Hematopoietic multipotent progenitor cell (in vitro differentiated cells): ENCODE measurements at regions not wholly inside any gene's neighbourhood (a gene's known extent, or its start where the extent isn't known, plus 50 kb on each side); places are given as distances from the start of the nearest gene placed in this dataset.
A peak's percentile ranks its signal among the peaks of the same experiment; 100 is the strongest.
"Not testable (repeated sequence)": the region's sequence is repeated elsewhere in the genome, so short reads cannot be mapped to it uniquely, and the experiment has no call there.

ENCODE experiments used
- DNase-seq, 3 donors: peaks; one replicate each; pipeline ENCODE4 v3.0.0-alpha.2; 2011 to 2015; ENCODE audit warnings: low read depth in 2 of 3, low spot score in 2 of 3

GRCh38 chr12:127126260-127126628 lies 1140.7 kb upstream of the TMEM132C start:
- no peak for DNase-seq

- no peak for DNase-seq
Measured at GRCh38 chr12:127127897-127128296, 1139.1 kb upstream of the TMEM132C start.

GRCh38 chr12:127130506-127131124 lies 1136.4 kb upstream of the TMEM132C start:
- DNase-seq: no peak

GRCh38 chr12:127133675-127134335 lies 1133.2 kb upstream of the TMEM132C start:
- DNase-seq: no peak

DNA sequence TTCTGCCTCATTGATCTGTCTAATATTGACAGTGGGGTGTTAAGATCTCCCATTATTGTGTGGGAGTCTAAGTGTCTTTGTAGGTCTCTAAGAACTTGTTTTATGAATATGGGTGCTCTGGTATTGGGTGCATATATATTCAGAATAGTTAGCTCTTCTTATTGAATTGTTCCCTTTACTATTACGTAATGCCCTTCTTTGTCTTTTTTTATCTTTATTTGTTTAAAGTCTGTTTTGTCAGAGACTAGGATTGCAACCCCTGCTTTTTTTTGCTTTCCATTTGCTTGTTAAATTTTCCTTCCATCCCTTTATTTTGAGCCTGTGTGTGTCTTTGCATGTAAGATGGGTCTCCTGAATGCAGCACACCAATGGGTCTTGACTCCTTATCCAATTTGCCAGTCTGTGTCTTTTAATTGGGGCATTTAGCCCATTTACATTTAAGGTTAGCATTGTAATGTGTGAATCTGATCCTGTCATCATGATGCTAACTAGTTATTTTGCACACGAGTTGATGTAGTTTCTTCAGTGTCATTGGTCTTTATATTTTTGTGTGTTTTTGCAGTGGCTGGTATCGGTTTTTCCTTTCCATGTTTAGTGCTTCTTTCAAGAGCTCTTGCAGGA lies 1126.0 kb upstream of the TMEM132C start:
- not testable (repeated sequence) for DNase-seq

DNA sequence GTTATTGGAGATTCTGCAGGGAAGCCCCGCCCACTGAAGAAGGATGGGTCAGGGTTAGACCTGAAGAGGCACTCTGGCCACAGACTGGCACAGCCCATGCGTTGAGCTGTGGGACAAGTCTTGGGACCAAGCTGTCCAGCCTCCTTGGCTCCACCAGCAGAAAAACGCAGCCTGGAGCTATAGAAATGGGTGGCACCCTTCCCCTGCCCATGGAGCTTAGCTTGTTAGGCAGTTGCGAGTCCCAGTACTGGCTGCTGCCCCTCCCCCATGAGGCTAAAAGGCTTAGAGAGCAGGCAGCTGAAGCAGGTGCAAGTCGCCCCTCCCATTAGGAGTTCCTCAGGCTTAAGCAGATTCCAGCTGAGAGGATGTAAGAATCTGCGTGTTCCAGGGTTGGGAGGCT lies 1124.0 kb upstream of the TMEM132C start:
- no peak for DNase-seq

GRCh38 chr12:127144770-127145169 lies 1122.2 kb upstream of the TMEM132C start:
- DNase-seq: no peak

DNA sequence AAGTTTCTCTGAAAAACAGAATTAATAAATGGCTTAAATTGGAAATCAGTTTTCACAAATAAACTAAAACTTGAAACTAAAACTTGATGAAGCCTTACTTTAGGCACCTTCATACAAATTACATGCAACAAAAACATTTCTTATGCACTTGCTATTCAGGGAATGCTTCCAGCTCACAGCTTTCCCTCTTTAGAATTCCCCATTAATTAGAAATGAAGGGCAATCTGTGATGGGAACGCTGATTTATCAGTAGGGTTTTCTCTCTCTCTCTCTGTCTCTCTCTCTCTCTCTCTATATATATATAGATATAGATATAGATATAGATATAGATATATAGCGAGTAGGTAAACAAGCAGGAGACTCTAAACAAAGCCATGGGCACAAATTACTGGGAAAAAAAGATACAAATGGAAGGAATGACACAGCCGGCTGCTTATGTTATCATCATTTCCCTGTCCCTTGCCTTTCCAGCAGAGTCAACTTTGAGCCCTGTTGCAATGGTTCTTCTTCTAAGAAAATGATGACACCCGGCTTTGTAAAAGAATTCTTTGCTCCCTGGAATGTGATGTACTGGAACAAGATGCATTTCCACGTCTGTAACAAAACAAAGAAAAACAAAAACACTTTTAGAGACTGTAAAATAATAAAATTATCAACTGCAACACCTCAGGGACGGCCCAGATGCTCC lies 1121.6 kb upstream of the TMEM132C start:
- no peak for DNase-seq

DNA sequence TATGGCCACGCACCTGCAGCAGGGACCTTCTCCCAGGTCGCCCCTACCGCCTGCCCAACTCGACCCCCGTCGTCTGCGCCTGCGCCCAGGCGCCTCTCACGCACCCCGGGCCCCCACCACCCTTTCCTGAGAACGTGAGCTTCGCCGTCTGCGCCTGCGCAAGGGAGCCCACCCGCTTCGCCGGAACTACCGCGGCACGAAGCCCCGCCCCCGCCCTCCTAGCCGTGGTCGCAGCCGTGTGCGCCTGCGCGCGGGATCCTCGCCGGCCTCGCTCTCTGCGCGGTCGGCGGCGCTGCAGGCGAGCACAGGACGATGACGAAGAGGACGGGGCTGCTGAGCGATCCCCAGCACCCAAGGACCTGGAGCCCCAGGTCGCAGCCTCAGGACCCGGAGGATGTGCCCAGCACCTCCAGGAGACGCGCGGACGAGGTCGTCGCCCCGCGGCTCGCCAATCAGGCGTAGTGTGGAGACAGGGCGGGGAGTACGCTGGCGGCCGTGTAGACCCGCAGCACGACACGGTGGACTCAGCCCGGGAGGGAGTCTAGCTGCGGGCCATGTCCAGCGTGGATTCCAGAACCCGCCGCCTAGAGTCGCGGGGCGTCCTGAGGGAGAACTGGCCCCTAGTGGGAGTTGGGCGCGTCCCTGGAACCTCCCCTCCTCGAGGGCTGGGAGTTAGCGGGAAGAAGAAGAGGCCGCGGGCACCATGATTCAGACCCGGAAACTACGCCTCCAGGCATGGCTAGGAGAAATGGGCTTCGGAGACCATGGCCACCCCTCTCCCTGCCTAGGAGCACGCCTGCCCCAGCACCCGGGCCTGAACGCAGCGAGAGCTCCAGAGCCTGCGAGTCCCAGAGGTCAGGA lies 1120.8 kb upstream of the TMEM132C start:
- DNase-seq: peak; percentile 38 to 84 (median 77)

DNA sequence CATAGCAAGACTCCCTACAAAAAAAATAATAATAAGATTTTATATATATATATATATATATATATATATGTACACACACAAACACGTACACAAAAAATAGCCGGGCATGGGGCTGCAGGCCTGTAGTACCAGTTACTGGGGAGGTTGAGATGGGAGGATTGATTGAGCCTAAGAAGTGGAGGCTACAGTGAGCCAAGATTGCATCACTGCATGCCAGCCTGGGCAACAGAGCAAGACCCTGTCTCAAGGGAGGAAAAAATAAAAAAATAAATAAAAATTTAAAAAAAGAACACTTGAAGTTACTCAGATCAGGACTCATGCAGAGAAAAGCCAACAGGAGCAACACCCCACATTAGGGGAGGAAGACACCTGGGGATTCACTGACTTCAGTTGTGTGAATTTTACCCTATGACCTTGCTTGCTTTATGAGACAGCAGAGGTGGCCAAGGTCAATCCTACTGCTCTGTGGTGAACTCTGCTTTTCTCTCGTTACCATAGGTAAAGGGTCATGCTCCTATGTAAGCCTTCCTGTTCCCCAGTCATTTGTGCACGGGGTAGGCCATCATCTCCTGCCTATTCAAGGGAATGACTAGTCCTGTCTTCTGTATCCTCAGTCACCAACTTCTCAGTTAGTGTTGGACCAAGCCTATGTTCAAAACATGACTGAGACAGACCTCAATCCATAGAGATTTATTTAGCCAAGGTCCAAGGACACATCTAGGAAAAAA lies 1119.8 kb upstream of the TMEM132C start:
- DNase-seq: no peak

GRCh38 chr12:127147724-127148123 lies 1119.2 kb upstream of the TMEM132C start:
- DNase-seq: no peak

DNA sequence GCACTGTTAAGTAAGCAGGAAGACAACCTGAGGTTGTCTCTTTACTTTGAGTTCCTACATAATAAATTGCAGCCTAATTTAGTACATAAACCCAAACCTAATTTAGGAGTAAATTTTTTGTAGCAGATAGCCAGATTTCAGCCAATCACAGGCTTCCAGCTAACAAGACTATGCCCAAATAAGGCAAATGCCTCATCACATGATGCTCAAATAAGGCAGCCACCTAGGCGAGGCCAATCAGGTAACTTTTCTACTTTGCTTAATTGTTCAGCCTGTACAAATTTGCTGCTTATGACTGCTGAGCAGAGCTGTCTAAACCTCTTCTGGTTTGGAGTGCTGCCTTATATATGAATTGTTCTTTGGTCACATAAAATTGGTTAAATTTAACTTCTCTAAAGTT lies 1118.7 kb upstream of the TMEM132C start:
- no peak for DNase-seq

GRCh38 chr12:127149226-127149964 lies 1117.6 kb upstream of the TMEM132C start:
- no peak for DNase-seq

DNA sequence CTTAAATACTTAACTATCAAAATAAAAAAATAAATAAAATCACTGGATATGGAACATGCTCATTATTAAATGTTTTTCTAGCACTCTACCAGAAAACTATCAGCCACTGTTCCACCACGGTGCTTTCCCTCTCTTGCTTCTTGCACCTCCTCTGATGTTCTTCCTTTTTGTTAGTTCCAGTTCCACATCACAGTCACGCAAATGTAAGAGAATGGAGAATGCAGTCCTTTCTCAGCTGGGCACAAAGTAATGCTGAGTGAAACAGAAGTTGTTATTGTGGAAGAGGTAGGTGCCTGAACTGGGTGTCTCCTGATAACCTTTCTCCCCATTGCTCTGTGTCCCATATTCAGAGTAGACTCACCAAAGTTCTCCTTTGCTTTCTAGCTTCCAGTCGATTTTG lies 1116.9 kb upstream of the TMEM132C start:
- DNase-seq: no peak

DNA sequence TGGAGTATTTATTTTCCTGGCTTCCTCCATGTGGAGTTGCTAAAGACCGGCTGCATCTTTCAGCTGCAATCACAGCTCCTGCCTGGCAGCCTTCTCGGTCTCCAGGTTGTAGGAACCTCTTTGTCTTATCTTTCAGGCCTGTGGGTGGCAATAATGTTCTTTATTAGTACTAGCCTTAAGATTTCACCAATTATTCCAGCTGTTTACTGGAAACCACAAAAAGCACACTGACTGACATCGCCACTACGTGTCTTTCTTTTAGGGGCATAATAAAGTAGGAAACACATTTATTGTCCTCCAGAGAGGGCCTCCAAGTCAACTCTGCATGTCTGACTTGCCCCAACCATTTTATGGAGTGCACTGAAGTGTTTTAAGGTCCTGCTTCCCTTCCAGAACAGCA lies 1116.5 kb upstream of the TMEM132C start:
- no peak for DNase-seq

GRCh38 chr12:127150956-127151355 lies 1116.0 kb upstream of the TMEM132C start:
- no peak for DNase-seq

- no peak for DNase-seq
Measured at GRCh38 chr12:127153996-127154395, 1113.0 kb upstream of the TMEM132C start.

DNA sequence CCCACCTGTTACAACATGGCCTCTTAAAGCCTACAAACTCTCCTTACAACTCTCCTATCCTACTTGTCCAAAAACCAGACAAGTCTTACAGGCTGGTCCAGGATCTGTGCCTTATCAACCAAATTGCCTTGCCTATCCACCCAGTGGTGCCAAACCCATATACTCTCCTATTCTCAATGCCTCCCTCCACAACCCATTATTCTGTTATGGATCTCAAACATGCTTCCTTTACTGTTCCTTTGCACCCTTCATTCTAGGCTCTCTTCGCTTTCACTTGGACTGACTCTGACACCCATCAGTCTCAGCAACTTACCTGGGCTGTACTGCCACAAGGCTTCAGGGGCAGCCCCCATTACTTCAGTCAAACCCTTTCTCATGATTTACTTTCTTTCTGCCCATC lies 1112.1 kb upstream of the TMEM132C start:
- not testable (repeated sequence) for DNase-seq

- DNase-seq: not testable (repeated sequence)
Measured at GRCh38 chr12:127155935-127156619, 1110.9 kb upstream of the TMEM132C start.
